DOHH2 (cell line): ENCODE measurements at regions not wholly inside any gene's neighbourhood (a gene's known extent, or its start where the extent isn't known, plus 50 kb on each side); places are given as distances from the start of the nearest gene placed in this dataset.

Source experiments
- EZH2phosphoT487 ChIP-seq: fragments of 200-600 bp; sonication (generic); IDR thresholded peaks from 2 replicates; pipeline ENCODE4 v1.6.1; 2017; ENCODE audit warnings: borderline replicate concordance, mild to moderate bottlenecking, antibody characterized with exemption, low read length, moderate library complexity, mixed read lengths
- TF ChIP-seq, protein P1 (sequence below): fragments of 200-600 bp; sonication (generic); IDR thresholded peaks from one replicate; pipeline ENCODE4 v1.5.1; 2014; ENCODE audit warnings: antibody characterized with exemption, mild to moderate bottlenecking, low read depth, low read length; ENCODE audit not compliant: poor library complexity, severe bottlenecking

DNA sequence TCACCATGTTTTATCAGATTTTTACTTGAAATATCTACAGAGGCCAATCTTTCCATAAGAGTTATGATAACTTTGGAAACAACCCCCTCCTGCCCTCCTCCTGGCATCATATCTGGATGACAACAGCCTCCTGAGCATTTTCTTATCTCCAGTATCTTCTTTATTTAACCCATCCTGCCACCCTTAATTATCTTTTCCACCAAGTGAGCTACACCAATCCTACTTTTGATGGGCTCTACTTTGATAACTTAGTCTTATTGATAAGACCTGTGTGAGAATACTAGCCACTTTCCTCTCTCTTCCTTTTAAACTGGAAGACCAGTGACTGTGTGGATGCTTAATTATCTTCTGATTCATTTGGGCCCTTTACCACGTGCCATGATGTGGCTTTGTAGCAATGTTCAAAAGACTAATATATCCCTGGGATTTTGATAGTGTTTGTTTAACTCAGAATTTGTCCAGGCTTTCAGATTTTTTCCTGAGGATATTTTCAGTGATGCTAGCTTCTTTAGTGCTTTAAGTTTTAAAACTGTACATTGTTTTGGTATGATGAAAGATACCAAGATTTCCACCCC lies 330.1 kb upstream of the GIMD1 start:
- TF ChIP-seq, protein P1, sequence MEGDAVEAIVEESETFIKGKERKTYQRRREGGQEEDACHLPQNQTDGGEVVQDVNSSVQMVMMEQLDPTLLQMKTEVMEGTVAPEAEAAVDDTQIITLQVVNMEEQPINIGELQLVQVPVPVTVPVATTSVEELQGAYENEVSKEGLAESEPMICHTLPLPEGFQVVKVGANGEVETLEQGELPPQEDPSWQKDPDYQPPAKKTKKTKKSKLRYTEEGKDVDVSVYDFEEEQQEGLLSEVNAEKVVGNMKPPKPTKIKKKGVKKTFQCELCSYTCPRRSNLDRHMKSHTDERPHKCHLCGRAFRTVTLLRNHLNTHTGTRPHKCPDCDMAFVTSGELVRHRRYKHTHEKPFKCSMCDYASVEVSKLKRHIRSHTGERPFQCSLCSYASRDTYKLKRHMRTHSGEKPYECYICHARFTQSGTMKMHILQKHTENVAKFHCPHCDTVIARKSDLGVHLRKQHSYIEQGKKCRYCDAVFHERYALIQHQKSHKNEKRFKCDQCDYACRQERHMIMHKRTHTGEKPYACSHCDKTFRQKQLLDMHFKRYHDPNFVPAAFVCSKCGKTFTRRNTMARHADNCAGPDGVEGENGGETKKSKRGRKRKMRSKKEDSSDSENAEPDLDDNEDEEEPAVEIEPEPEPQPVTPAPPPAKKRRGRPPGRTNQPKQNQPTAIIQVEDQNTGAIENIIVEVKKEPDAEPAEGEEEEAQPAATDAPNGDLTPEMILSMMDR: no peak
- no peak for TF ChIP-seq EZH2phosphoT487
